ENCODE measurements at regions not wholly inside any gene's neighbourhood (a gene's known extent, or its start where the extent isn't known, plus 50 kb on each side); places are given as distances from the start of the nearest gene placed in this dataset.
"Not testable (repeated sequence)": the region's sequence is repeated elsewhere in the genome, so short reads cannot be mapped to it uniquely, and the experiment has no call there.

- DNase-seq (ENCODE audit: low spot score), result no peak
These were observed 330.8 kb upstream of the KLF3 start for GRCh38 chr4:38333219-38333618.

GRCh38 chr4:38334791-38335190 lies 329.2 kb upstream of the KLF3 start:
- no peak for DNase-seq (ENCODE audit: low spot score)

- DNase-seq (ENCODE audit: low spot score), result not testable (repeated sequence)
These were observed 325.1 kb upstream of the KLF3 start for GRCh38 chr4:38338939-38339338.

GRCh38 chr4:38343608-38344007 lies 320.4 kb upstream of the KLF3 start:
- DNase-seq (ENCODE audit: low spot score), result no peak

GRCh38 chr4:38344929-38345328 lies 319.1 kb upstream of the KLF3 start:
- DNase-seq (ENCODE audit: low spot score), result no peak

GRCh38 chr4:38347251-38347650 lies 316.7 kb upstream of the KLF3 start:
- DNase-seq (ENCODE audit: low spot score), result no peak

- DNase-seq (ENCODE audit: low spot score), result no peak
These were observed 309.6 kb upstream of the KLF3 start for GRCh38 chr4:38354421-38354820.

- DNase-seq (ENCODE audit: low spot score), result no peak
These were observed 309.1 kb upstream of the KLF3 start for GRCh38 chr4:38354872-38355271.

- DNase-seq (ENCODE audit: low spot score), result no peak
These were observed 307.3 kb upstream of the KLF3 start for GRCh38 chr4:38356686-38357085.

- DNase-seq (ENCODE audit: low spot score), result no peak
These were observed 306.5 kb upstream of the KLF3 start for GRCh38 chr4:38357546-38357945.

GRCh38 chr4:38359113-38359512 lies 304.9 kb upstream of the KLF3 start:
- no peak for DNase-seq (ENCODE audit: low spot score)

- no peak for DNase-seq (ENCODE audit: low spot score)
These were observed 303.8 kb upstream of the KLF3 start for GRCh38 chr4:38360201-38360600.

- no peak for DNase-seq (ENCODE audit: low spot score)
These were observed 299.5 kb upstream of the KLF3 start for GRCh38 chr4:38364383-38364963.

- no peak for DNase-seq (ENCODE audit: low spot score)
These were observed 298.7 kb upstream of the KLF3 start for GRCh38 chr4:38365261-38365660.

GRCh38 chr4:38365748-38366310 lies 298.2 kb upstream of the KLF3 start:
- DNase-seq (ENCODE audit: low spot score), result peak; percentile 19

- DNase-seq (ENCODE audit: low spot score), result peak; percentile 1
These were observed 297.5 kb upstream of the KLF3 start for GRCh38 chr4:38366456-38366855.

- no peak for DNase-seq (ENCODE audit: low spot score)
These were observed 297.0 kb upstream of the KLF3 start for GRCh38 chr4:38366997-38367396.

- no peak for DNase-seq (ENCODE audit: low spot score)
These were observed 296.3 kb upstream of the KLF3 start for GRCh38 chr4:38367642-38368174.

- no peak for DNase-seq (ENCODE audit: low spot score)
These were observed 295.4 kb upstream of the KLF3 start for GRCh38 chr4:38368613-38369012.

GRCh38 chr4:38371391-38371851 lies 292.6 kb upstream of the KLF3 start:
- DNase-seq (ENCODE audit: low spot score), result no peak

GRCh38 chr4:38373375-38373774 lies 290.6 kb upstream of the KLF3 start:
- no peak for DNase-seq (ENCODE audit: low spot score)

GRCh38 chr4:38377195-38377594 lies 286.8 kb upstream of the KLF3 start:
- no peak for DNase-seq (ENCODE audit: low spot score)

- no peak for DNase-seq (ENCODE audit: low spot score)
These were observed 285.5 kb upstream of the KLF3 start for GRCh38 chr4:38378478-38378877.

- no peak for DNase-seq (ENCODE audit: low spot score)
These were observed 282.2 kb upstream of the KLF3 start for GRCh38 chr4:38381788-38382187.

Data from LoVo (cell line).